ENCODE measurements at regions not wholly inside any gene's neighbourhood (a gene's known extent, or its start where the extent isn't known, plus 50 kb on each side); places are given as distances from the start of the nearest gene placed in this dataset.
"Not testable (repeated sequence)": the region's sequence is repeated elsewhere in the genome, so short reads cannot be mapped to it uniquely, and the experiment has no call there.

GRCh38 chr9:117926031-117926658 lies 221.9 kb downstream of the TLR4 start:
- WGBS, 2 donors, result 60% methylated on average over 5 of the region's 5 CpGs

GRCh38 chr9:117927354-117927753 lies 223.2 kb downstream of the TLR4 start:
- H3K4me3 ChIP-seq (ENCODE audit: low read depth in 1 of 2, low read length in 2 of 2), result no peak overlapping the region
- H3K27ac ChIP-seq (ENCODE audit: low read depth in 2 of 2, low read length in 1 of 2), result no peak overlapping the region
- no peaks in the 10 kb centered on the region for H3K9me3 ChIP-seq (ENCODE audit: control insufficient read depth in 2 of 2, insufficient read depth in 1 of 2, low read depth in 1 of 2, low read length in 1 of 2)
- no peaks in the 10 kb centered on the region for H3K27me3 ChIP-seq (ENCODE audit: control insufficient read depth in 1 of 2, insufficient read depth in 2 of 2, low read length in 2 of 2)
- 35 to 39% methylated on average over 3 of the region's 3 CpGs for WGBS, 2 donors
- H3K4me1 ChIP-seq (ENCODE audit: control insufficient read depth in 2 of 2, insufficient read depth in 2 of 2, low read length in 1 of 2), result no peaks in the 10 kb centered on the region
- H3K36me3 ChIP-seq (ENCODE audit: control insufficient read depth in 2 of 2, insufficient read depth in 2 of 2, low read length in 1 of 2), result no peaks in the 10 kb centered on the region

More at GRCh38 chr9:117926031-117926658, 221.9 kb downstream of the TLR4 start:
- Histone ChIP-seq H3K27me3 (ENCODE audit: control insufficient read depth in 1 of 2, insufficient read depth in 2 of 2, low read length in 2 of 2) (no peaks in the 10 kb centered on the region), H3K4me3 (ENCODE audit: low read depth in 1 of 2, low read length in 2 of 2) (no peak overlapping the region), H3K9me3 (ENCODE audit: control insufficient read depth in 2 of 2, insufficient read depth in 1 of 2, low read depth in 1 of 2, low read length in 1 of 2) (no peaks in the 10 kb centered on the region), H3K27ac (ENCODE audit: low read depth in 2 of 2, low read length in 1 of 2) (no peak overlapping the region), H3K36me3 (ENCODE audit: control insufficient read depth in 2 of 2, insufficient read depth in 2 of 2, low read length in 1 of 2) (no peaks in the 10 kb centered on the region), H3K4me1 (ENCODE audit: control insufficient read depth in 2 of 2, insufficient read depth in 2 of 2, low read length in 1 of 2) (no peaks in the 10 kb centered on the region)

- no peaks in the 10 kb centered on the region for H3K9me3 ChIP-seq (ENCODE audit: control insufficient read depth in 2 of 2, insufficient read depth in 1 of 2, low read depth in 1 of 2, low read length in 1 of 2)
- no peaks in the 10 kb centered on the region for H3K36me3 ChIP-seq (ENCODE audit: control insufficient read depth in 2 of 2, insufficient read depth in 2 of 2, low read length in 1 of 2)
- WGBS, 2 donors, result 31 to 58% methylated on average over 1 of the region's 1 CpG
- H3K27me3 ChIP-seq (ENCODE audit: control insufficient read depth in 1 of 2, insufficient read depth in 2 of 2, low read length in 2 of 2), result no peaks in the 10 kb centered on the region
- H3K4me3 ChIP-seq (ENCODE audit: low read depth in 1 of 2, low read length in 2 of 2), result no peak overlapping the region
- H3K4me1 ChIP-seq (ENCODE audit: control insufficient read depth in 2 of 2, insufficient read depth in 2 of 2, low read length in 1 of 2), result no peaks in the 10 kb centered on the region
- H3K27ac ChIP-seq (ENCODE audit: low read depth in 2 of 2, low read length in 1 of 2), result no peak overlapping the region
Observed at GRCh38 chr9:117929868-117930267, 225.7 kb downstream of the TLR4 start.

GRCh38 chr9:117932585-117932984 lies 228.4 kb downstream of the TLR4 start:
- Histone ChIP-seq H3K27ac (ENCODE audit: low read depth in 2 of 2, low read length in 1 of 2) (no peak overlapping the region), H3K36me3 (ENCODE audit: control insufficient read depth in 2 of 2, insufficient read depth in 2 of 2, low read length in 1 of 2) (no peaks in the 10 kb centered on the region), H3K9me3 (ENCODE audit: control insufficient read depth in 2 of 2, insufficient read depth in 1 of 2, low read depth in 1 of 2, low read length in 1 of 2) (no peaks in the 10 kb centered on the region), H3K4me1 (ENCODE audit: control insufficient read depth in 2 of 2, insufficient read depth in 2 of 2, low read length in 1 of 2) (no peaks in the 10 kb centered on the region), H3K4me3 (ENCODE audit: low read depth in 1 of 2, low read length in 2 of 2) (no peak overlapping the region), H3K27me3 (ENCODE audit: control insufficient read depth in 1 of 2, insufficient read depth in 2 of 2, low read length in 2 of 2) (no peaks in the 10 kb centered on the region)
- 82 to 95% methylated on average over 4 of the region's 4 CpGs for WGBS, 2 donors

- no peak overlapping the region for H3K4me3 ChIP-seq (ENCODE audit: low read depth in 1 of 2, low read length in 2 of 2)
- no peaks in the 10 kb centered on the region for H3K4me1 ChIP-seq (ENCODE audit: control insufficient read depth in 2 of 2, insufficient read depth in 2 of 2, low read length in 1 of 2)
- no peaks in the 10 kb centered on the region for H3K9me3 ChIP-seq (ENCODE audit: control insufficient read depth in 2 of 2, insufficient read depth in 1 of 2, low read depth in 1 of 2, low read length in 1 of 2)
- H3K27me3 ChIP-seq (ENCODE audit: control insufficient read depth in 1 of 2, insufficient read depth in 2 of 2, low read length in 2 of 2), result no peaks in the 10 kb centered on the region
- H3K36me3 ChIP-seq (ENCODE audit: control insufficient read depth in 2 of 2, insufficient read depth in 2 of 2, low read length in 1 of 2), result no peaks in the 10 kb centered on the region
- H3K27ac ChIP-seq (ENCODE audit: low read depth in 2 of 2, low read length in 1 of 2), result no peak overlapping the region
- WGBS, 2 donors, result 81 to 82% methylated on average over 5 of the region's 5 CpGs
Observed at GRCh38 chr9:117936185-117937130, 232.3 kb downstream of the TLR4 start.

- H3K27ac ChIP-seq (ENCODE audit: low read depth in 2 of 2, low read length in 1 of 2), result no peak overlapping the region
- no peaks in the 10 kb centered on the region for H3K36me3 ChIP-seq (ENCODE audit: control insufficient read depth in 2 of 2, insufficient read depth in 2 of 2, low read length in 1 of 2)
- H3K4me1 ChIP-seq (ENCODE audit: control insufficient read depth in 2 of 2, insufficient read depth in 2 of 2, low read length in 1 of 2), result no peaks in the 10 kb centered on the region
- H3K9me3 ChIP-seq (ENCODE audit: control insufficient read depth in 2 of 2, insufficient read depth in 1 of 2, low read depth in 1 of 2, low read length in 1 of 2), result no peaks in the 10 kb centered on the region
- 81 to 91% methylated on average over 2 of the region's 2 CpGs for WGBS, 2 donors
- no peaks in the 10 kb centered on the region for H3K27me3 ChIP-seq (ENCODE audit: control insufficient read depth in 1 of 2, insufficient read depth in 2 of 2, low read length in 2 of 2)
- no peak overlapping the region for H3K4me3 ChIP-seq (ENCODE audit: low read depth in 1 of 2, low read length in 2 of 2)
Observed at GRCh38 chr9:117938086-117938485, 233.9 kb downstream of the TLR4 start.

- Histone ChIP-seq H3K9me3 (ENCODE audit: control insufficient read depth in 2 of 2, insufficient read depth in 1 of 2, low read depth in 1 of 2, low read length in 1 of 2) (no peaks in the 10 kb centered on the region), H3K4me1 (ENCODE audit: control insufficient read depth in 2 of 2, insufficient read depth in 2 of 2, low read length in 1 of 2) (no peaks in the 10 kb centered on the region), H3K27ac (ENCODE audit: low read depth in 2 of 2, low read length in 1 of 2) (no peak overlapping the region), H3K36me3 (ENCODE audit: control insufficient read depth in 2 of 2, insufficient read depth in 2 of 2, low read length in 1 of 2) (no peaks in the 10 kb centered on the region), H3K27me3 (ENCODE audit: control insufficient read depth in 1 of 2, insufficient read depth in 2 of 2, low read length in 2 of 2) (no peaks in the 10 kb centered on the region), H3K4me3 (ENCODE audit: low read depth in 1 of 2, low read length in 2 of 2) (no peak overlapping the region)
- WGBS, 2 donors, result 70 to 75% methylated on average over 4 of the region's 4 CpGs
Observed at GRCh38 chr9:117938896-117939295, 234.7 kb downstream of the TLR4 start.

- H3K36me3 ChIP-seq (ENCODE audit: control insufficient read depth in 2 of 2, insufficient read depth in 2 of 2, low read length in 1 of 2); H3K27ac ChIP-seq (ENCODE audit: low read depth in 2 of 2, low read length in 1 of 2); H3K4me3 ChIP-seq (ENCODE audit: low read depth in 1 of 2, low read length in 2 of 2); H3K4me1 ChIP-seq (ENCODE audit: control insufficient read depth in 2 of 2, insufficient read depth in 2 of 2, low read length in 1 of 2); H3K9me3 ChIP-seq (ENCODE audit: control insufficient read depth in 2 of 2, insufficient read depth in 1 of 2, low read depth in 1 of 2, low read length in 1 of 2); H3K27me3 ChIP-seq (ENCODE audit: control insufficient read depth in 1 of 2, insufficient read depth in 2 of 2, low read length in 2 of 2): not testable (repeated sequence)
- WGBS, 2 donors, result 48 to 50% methylated on average over 3 of the region's 3 CpGs
Observed at GRCh38 chr9:117944750-117945149, 240.5 kb downstream of the TLR4 start.

GRCh38 chr9:117945286-117945685 lies 241.1 kb downstream of the TLR4 start:
- WGBS, 2 donors, result 58 to 66% methylated on average over 4 of the region's 4 CpGs
- no peak overlapping the region for H3K27ac ChIP-seq (ENCODE audit: low read depth in 2 of 2, low read length in 1 of 2)

More at GRCh38 chr9:117945286-117945685, 241.1 kb downstream of the TLR4 start:
- no peaks in the 10 kb centered on the region for H3K27me3 ChIP-seq (ENCODE audit: control insufficient read depth in 1 of 2, insufficient read depth in 2 of 2, low read length in 2 of 2)
- H3K4me3 ChIP-seq (ENCODE audit: low read depth in 1 of 2, low read length in 2 of 2), result no peak overlapping the region
- H3K4me1 ChIP-seq (ENCODE audit: control insufficient read depth in 2 of 2, insufficient read depth in 2 of 2, low read length in 1 of 2), result no peaks in the 10 kb centered on the region
- no peaks in the 10 kb centered on the region for H3K36me3 ChIP-seq (ENCODE audit: control insufficient read depth in 2 of 2, insufficient read depth in 2 of 2, low read length in 1 of 2)
- no peaks in the 10 kb centered on the region for H3K9me3 ChIP-seq (ENCODE audit: control insufficient read depth in 2 of 2, insufficient read depth in 1 of 2, low read depth in 1 of 2, low read length in 1 of 2)
